HG03103 (cell line): ENCODE measurements at regions not wholly inside any gene's neighbourhood (a gene's known extent, or its start where the extent isn't known, plus 50 kb on each side); places are given as distances from the start of the nearest gene placed in this dataset.
A peak's percentile ranks its signal among the peaks of the same experiment; 100 is the strongest.
"Not testable (repeated sequence)": the region's sequence is repeated elsewhere in the genome, so short reads cannot be mapped to it uniquely, and the experiment has no call there.

ENCODE experiments used
- ATAC-seq: cut with Tn5 transposase; IDR thresholded peaks from one replicate; pipeline ENCODE4 v1.9.1; 2021; ENCODE audit warnings: low read depth; ENCODE audit not compliant: unreplicated experiment

GRCh38 chr12:11978726-11979384 lies 91.9 kb upstream of the BCL2L14 start:
- ATAC-seq: no peak

GRCh38 chr12:11980115-11980514 lies 90.6 kb upstream of the BCL2L14 start:
- ATAC-seq: no peak

- peak; percentile 72 for ATAC-seq
Observed at GRCh38 chr12:11981121-11981733, 89.5 kb upstream of the BCL2L14 start.

- ATAC-seq: no peak
Observed at GRCh38 chr12:11984417-11984816, 86.3 kb upstream of the BCL2L14 start.

- no peak for ATAC-seq
Observed at GRCh38 chr12:11986165-11986564, 84.6 kb upstream of the BCL2L14 start.

GRCh38 chr12:11987901-11988300 lies 82.8 kb upstream of the BCL2L14 start:
- ATAC-seq: no peak

- no peak for ATAC-seq
Observed at GRCh38 chr12:11991604-11992003, 79.1 kb upstream of the BCL2L14 start.

GRCh38 chr12:11992515-11992914 lies 78.2 kb upstream of the BCL2L14 start:
- ATAC-seq: no peak

- ATAC-seq: not testable (repeated sequence)
Observed at GRCh38 chr12:11998307-11998943, 72.3 kb upstream of the BCL2L14 start.

GRCh38 chr12:11998944-11999315 lies 71.8 kb upstream of the BCL2L14 start:
- ATAC-seq: no peak

GRCh38 chr12:12003609-12004008 lies 67.1 kb upstream of the BCL2L14 start:
- ATAC-seq: no peak

- no peak for ATAC-seq
Observed at GRCh38 chr12:12004524-12004923, 66.2 kb upstream of the BCL2L14 start.

- no peak for ATAC-seq
Observed at GRCh38 chr12:12007001-12007712, 63.6 kb upstream of the BCL2L14 start.

GRCh38 chr12:12007713-12008231 lies 63.0 kb upstream of the BCL2L14 start:
- ATAC-seq: no peak

GRCh38 chr12:12008232-12008850 lies 62.4 kb upstream of the BCL2L14 start:
- no peak for ATAC-seq

GRCh38 chr12:12008931-12009611 lies 61.7 kb upstream of the BCL2L14 start:
- peak; percentile 51 for ATAC-seq

- not testable (repeated sequence) for ATAC-seq
Observed at GRCh38 chr12:12009749-12010276, 60.9 kb upstream of the BCL2L14 start.

- peak; percentile 37 for ATAC-seq
Observed at GRCh38 chr12:12010277-12011039, 60.3 kb upstream of the BCL2L14 start.

- ATAC-seq: no peak
Observed at GRCh38 chr12:12011880-12012260, 58.9 kb upstream of the BCL2L14 start.
